ENCODE measurements at regions not wholly inside any gene's neighbourhood (a gene's known extent, or its start where the extent isn't known, plus 50 kb on each side); places are given as distances from the start of the nearest gene placed in this dataset.

DNA sequence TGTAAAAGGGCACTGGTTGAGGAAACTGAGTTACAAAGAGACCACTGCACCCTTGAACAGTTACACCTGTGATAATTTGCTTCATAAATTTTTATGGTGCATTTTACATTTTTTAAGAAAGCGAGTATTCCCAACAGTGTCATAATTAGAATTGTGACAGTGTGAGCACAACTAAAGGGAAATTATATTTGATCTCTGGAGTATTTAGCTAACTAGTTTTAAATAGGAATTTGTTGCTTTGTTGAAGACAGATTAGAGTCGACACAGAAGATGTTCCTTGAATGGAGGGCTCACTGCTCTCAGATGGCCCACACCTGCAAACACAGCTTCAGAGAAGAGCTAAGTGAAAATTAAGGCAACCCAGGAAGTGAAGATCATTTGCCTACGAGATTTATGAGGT is 555.0 kb upstream of the GOT2 start:
- H3K27ac Mint-ChIP-seq = no peak overlapping the region
- peaks cover 10 to 16% of the 10 kb centered on the region in 2 donors for H3K9me3 Mint-ChIP-seq
- H3K4me3 Mint-ChIP-seq = no peak overlapping the region
- ATAC-seq (replicated peaks) (no peak), DNase-seq (no peak)
- H3K36me3 Mint-ChIP-seq (ENCODE audit: insufficient read depth) = no peaks in the 10 kb centered on the region
- no peaks in the 10 kb centered on the region for H3K27me3 Mint-ChIP-seq
- no peaks in the 10 kb centered on the region for H3K4me1 Mint-ChIP-seq (ENCODE audit: low read depth in 2 of 2)

DNA sequence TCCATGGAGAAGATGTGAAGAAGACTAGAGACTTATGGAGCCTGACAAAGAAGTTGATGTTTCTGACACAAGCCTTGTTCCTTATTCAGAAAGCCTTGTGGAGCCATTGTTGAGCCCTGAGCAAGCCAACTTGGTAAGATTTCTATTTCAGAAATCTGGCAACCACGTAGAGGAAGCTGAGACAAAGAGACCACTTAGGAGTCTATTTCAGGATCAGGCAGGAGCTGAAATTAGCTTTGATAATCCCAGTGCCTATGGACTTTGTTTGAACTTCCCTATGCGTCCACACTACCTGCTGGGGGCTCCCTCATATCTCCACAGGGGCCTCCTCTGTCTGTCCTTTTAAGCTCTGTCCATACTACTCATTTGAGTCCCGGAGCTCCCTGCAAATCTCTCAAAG is 540.0 kb upstream of the GOT2 start:
- H3K36me3 Mint-ChIP-seq (ENCODE audit: insufficient read depth) = no peaks in the 10 kb centered on the region
- H3K4me1 Mint-ChIP-seq (ENCODE audit: low read depth in 2 of 2) = no peaks in the 10 kb centered on the region
- H3K9me3 Mint-ChIP-seq = peaks cover 0 to 11% of the 10 kb centered on the region in 2 donors
- H3K27ac Mint-ChIP-seq = no peak overlapping the region
- no peaks in the 10 kb centered on the region for H3K27me3 Mint-ChIP-seq
- H3K4me3 Mint-ChIP-seq = no peak overlapping the region
- ATAC-seq (replicated peaks) (no peak), DNase-seq (no peak)

DNA sequence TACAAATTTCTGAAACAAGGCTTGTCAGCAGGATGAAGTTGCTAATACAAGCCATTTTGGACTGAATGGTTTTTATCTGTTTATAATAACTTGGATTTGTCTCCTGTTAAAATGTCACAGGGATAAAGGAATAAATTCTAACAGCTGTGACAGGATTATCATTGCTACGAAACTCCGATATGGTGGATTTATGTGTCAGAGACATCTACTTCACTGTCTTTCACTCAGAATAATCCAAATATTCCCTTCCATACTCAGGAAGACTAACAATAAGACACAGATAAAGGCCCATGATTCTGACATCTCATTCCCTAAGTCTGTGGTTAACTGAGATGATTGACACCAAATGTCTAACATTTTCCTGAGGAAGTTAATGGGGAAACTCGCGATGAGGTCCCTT is 529.8 kb upstream of the GOT2 start:
- Mint-ChIP-seq H3K9me3 (peaks cover 7% of the 10 kb centered on the region in 2 donors), H3K27me3 (no peaks in the 10 kb centered on the region), H3K27ac (no peak overlapping the region), H3K4me1 (ENCODE audit: low read depth in 2 of 2) (peaks cover 0 to 3% of the 10 kb centered on the region in 2 donors), H3K4me3 (no peak overlapping the region), H3K36me3 (ENCODE audit: insufficient read depth) (no peaks in the 10 kb centered on the region)
- DNase-seq (no peak), ATAC-seq (replicated peaks) (no peak)

DNA sequence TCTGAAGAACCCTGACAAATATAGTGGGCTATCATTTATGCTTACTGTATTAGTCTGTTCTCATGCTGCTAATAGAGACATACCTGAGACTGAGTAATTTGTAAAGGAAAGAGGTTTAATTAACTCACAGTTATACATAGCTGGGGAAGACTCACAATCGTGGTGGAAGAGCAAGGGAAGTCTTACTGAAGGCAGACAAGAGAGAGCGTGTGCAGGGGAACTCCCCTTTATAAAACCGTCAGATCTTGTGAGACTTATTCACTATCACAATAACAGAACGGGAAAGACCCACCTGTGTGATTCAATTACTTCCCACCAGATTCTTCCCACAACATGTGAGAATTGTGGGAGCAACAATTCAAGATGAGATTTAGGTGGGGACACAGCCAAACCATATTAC is 526.8 kb upstream of the GOT2 start:
- no peaks in the 10 kb centered on the region for H3K27me3 Mint-ChIP-seq
- H3K27ac Mint-ChIP-seq = no peak overlapping the region
- H3K9me3 Mint-ChIP-seq = peaks cover 7% of the 10 kb centered on the region in 2 donors
- no peak for DNase-seq
- ATAC-seq (replicated peaks) = no peak
- no peak overlapping the region for H3K4me3 Mint-ChIP-seq
- peaks cover 0 to 3% of the 10 kb centered on the region in 2 donors for H3K4me1 Mint-ChIP-seq (ENCODE audit: low read depth in 2 of 2)
- no peaks in the 10 kb centered on the region for H3K36me3 Mint-ChIP-seq (ENCODE audit: insufficient read depth)

DNA sequence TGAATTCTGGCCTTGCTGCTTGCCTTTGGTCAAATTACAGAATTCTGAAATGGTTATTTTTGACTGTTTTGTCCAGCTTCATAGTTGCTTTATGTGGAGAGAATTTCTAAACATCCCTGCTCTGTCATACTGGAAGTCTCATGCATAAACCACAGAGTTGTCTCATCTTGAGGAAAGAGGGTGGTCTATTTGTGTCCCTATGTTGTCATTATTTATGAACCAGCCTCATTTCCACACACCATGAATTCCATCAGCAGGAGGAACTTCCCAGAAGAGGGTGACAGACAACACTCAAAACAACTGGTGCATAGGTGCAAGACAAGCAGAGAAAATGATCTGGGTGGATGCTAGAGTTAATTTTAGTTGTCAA is 525.8 kb upstream of the GOT2 start:
- Mint-ChIP-seq H3K27me3 (no peaks in the 10 kb centered on the region), H3K4me1 (ENCODE audit: low read depth in 2 of 2) (peaks cover 0 to 3% of the 10 kb centered on the region in 2 donors), H3K4me3 (no peak overlapping the region), H3K36me3 (ENCODE audit: insufficient read depth) (no peaks in the 10 kb centered on the region), H3K27ac (no peak overlapping the region), H3K9me3 (peaks cover 7% of the 10 kb centered on the region in 2 donors)
- ATAC-seq (replicated peaks) (no peak), DNase-seq (no peak)

DNA sequence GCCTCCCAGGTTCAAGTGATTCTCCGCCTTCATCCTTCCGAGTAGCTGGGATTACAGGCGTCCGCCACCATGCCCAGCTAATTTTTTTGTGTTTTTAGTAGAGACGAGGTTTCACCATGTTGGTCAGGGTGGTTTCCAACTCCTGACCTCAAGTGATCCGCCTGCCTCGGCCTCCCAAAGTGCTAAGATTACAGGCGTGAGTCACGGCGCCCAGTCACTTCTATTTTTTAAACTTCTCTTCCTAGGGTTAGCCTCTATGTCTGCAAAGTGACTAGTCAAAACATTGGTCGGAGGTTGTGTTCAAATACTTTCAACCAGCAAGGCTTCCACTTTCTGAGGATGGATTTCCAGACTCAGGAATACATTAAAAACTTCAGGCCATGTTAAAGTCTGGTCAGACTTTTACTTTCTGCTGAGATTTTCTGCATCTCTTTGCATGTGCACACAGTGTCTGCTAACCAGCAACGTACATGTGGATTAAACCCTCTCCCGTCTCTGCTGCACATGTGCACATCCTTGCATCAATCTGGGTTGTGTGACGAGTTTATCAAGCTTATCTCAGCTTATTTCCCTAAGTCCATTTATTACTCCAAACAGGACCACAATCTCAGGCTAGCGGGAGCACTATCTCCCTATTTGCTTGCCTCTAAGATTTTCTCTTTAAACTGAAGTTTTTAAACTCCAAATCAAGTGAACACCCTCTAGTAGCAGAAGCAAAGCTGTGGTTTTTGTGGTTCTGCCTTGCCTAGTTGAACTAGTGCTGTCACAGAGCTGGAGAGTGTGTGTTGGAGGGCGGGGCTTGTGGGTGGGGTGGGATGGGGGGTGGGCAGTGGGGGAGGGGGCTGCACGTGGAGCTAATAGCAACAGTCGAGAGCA is 525.2 kb upstream of the GOT2 start:
- H3K36me3 Mint-ChIP-seq (ENCODE audit: insufficient read depth) = no peaks in the 10 kb centered on the region
- no peaks in the 10 kb centered on the region for H3K27me3 Mint-ChIP-seq
- H3K4me1 Mint-ChIP-seq (ENCODE audit: low read depth in 2 of 2) = peaks cover 0 to 3% of the 10 kb centered on the region in 2 donors
- H3K4me3 Mint-ChIP-seq = no peak overlapping the region
- DNase-seq = no peak
- H3K9me3 Mint-ChIP-seq = peaks cover 7 to 9% of the 10 kb centered on the region in 2 donors
- no peak for ATAC-seq (replicated peaks)
- H3K27ac Mint-ChIP-seq = no peak overlapping the region

DNA sequence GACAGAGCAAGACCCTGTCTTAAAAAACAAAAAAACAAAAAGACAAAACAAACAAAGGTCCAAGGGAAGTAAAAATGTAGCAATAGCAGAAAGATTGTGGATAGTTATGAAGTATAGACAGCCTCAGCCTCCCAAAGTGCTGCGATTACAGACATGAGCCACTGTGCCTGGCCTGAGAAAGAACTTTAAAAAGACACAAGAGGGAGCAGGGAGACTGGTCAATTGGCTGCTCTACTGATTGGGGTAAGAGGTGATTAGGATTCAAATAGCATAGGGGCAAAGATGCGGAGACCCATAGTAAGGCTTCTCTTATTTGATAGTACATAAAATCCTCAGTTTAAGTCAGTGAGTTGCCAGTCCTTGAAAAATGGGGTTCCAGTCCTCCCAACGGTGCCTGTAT is 518.2 kb upstream of the GOT2 start:
- no peaks in the 10 kb centered on the region for H3K36me3 Mint-ChIP-seq (ENCODE audit: insufficient read depth)

DNA sequence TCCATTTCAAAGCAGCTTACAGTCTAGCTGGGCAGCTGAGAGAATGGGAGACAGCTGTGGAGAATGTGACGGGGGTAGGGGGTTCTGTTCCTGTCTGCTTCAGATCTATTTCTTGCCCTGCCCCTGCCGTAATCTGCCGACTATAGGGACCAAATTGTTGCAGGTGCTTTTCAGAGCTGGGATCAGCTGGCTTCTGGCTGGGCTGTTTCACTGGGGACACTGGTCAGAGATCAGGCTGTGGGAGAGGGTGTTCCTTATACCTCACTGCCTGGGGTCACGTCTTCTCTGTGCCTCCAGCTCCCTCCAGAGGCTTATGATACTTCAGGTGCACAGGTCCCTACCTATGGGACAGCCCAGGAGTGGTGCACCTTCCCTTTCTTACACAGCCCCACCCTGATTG is 514.9 kb upstream of the GOT2 start:
- Mint-ChIP-seq H3K4me3 (no peak overlapping the region), H3K4me1 (ENCODE audit: low read depth in 2 of 2) (no peaks in the 10 kb centered on the region), H3K9me3 (peaks cover 0 to 4% of the 10 kb centered on the region in 2 donors), H3K27ac (no peak overlapping the region), H3K36me3 (ENCODE audit: insufficient read depth) (no peaks in the 10 kb centered on the region), H3K27me3 (no peaks in the 10 kb centered on the region)
- no peak for DNase-seq
- no peak for ATAC-seq (replicated peaks)

More for the DNA sequence above, 518.2 kb upstream of the GOT2 start:
- Mint-ChIP-seq H3K4me1 (ENCODE audit: low read depth in 2 of 2) (no peaks in the 10 kb centered on the region), H3K27ac (no peak overlapping the region), H3K27me3 (no peaks in the 10 kb centered on the region), H3K4me3 (no peak overlapping the region), H3K9me3 (peaks cover 0 to 3% of the 10 kb centered on the region in 2 donors)
- DNase-seq (no peak), ATAC-seq (replicated peaks) (no peak)

DNA sequence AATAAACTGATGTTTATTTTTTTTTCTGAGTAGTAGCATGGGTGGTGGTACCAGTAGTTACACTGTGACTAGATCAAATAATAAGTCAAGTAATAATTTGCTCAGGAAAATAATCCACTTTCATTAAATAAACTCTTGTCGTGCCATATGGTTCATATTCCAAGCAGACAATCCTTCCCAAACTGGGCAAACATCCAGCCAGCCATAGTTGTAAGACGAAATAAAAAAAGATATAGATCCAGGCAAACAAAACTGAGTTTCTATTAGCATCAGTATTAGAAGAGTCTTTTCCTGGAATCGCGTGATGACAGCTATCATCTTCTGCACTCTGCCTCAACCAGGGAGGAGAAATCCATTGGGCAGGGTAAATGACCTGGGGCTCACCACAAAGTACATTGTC is 508.4 kb upstream of the GOT2 start:
- Mint-ChIP-seq H3K36me3 (ENCODE audit: insufficient read depth) (no peaks in the 10 kb centered on the region), H3K4me1 (ENCODE audit: low read depth in 2 of 2) (no peaks in the 10 kb centered on the region), H3K4me3 (no peak overlapping the region), H3K9me3 (peaks cover 6 to 8% of the 10 kb centered on the region in 2 donors), H3K27ac (no peak overlapping the region), H3K27me3 (no peaks in the 10 kb centered on the region)
- no peak for ATAC-seq (replicated peaks)
- DNase-seq = no peak

DNA sequence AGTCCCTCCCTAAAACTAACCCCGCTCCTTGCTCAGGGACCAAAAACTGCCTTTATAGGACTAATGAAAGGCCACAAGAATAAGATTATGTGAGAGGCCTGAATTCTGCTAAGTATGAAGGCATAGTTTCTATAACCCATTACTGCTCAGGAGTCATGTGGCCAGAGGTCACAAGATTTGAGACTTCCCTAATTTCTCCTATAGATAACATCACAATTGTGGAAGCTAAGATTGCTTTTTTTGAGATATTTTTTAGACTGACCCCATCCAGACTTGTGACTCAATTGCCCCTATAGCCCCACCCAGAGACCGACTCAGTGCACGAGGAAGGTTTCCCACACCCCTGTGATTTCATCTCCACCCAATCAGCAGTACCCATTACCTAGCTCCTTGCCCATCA is 504.1 kb upstream of the GOT2 start:
- peaks cover 6% of the 10 kb centered on the region in 2 donors for H3K9me3 Mint-ChIP-seq
- ATAC-seq (replicated peaks) = no peak
- H3K4me3 Mint-ChIP-seq = no peak overlapping the region
- H3K4me1 Mint-ChIP-seq (ENCODE audit: low read depth in 2 of 2) = no peaks in the 10 kb centered on the region
- H3K27ac Mint-ChIP-seq = no peak overlapping the region
- no peak for DNase-seq
- no peaks in the 10 kb centered on the region for H3K27me3 Mint-ChIP-seq
- no peaks in the 10 kb centered on the region for H3K36me3 Mint-ChIP-seq (ENCODE audit: insufficient read depth)

DNA sequence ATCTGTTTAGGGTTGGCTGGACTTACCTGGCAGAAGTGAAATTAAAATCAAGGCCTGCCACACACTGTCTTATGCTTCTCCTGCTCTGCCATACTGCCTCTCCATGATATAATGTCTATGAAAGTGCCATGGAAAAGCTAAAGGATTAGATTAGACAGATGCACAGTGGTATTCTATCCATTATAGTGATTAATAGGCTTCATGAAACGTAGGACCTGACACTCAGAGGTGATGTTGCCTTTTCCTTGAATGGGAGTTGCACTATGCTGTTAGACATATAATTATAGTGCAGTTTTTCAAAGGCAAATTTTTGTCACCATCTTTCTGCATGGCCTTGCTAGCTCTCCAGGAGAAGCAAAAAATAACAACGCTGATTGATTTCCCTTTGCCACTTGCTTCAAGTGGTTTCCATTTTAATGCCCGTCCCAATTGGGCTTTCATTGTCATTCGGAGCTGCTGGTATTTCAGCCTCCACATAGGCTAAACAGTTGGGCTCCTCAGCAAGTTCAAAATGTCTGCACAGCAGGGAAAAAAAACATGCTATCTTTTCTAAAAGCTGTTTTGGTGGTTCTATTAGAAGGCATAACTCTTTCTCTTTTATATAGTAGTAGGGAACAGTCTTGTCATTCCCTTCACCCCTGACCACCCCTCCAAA is 502.8 kb upstream of the GOT2 start:
- Mint-ChIP-seq H3K27me3 (no peaks in the 10 kb centered on the region), H3K4me1 (ENCODE audit: low read depth in 2 of 2) (no peaks in the 10 kb centered on the region), H3K4me3 (no peak overlapping the region), H3K36me3 (ENCODE audit: insufficient read depth) (no peaks in the 10 kb centered on the region), H3K9me3 (peaks cover 6 to 7% of the 10 kb centered on the region in 2 donors), H3K27ac (no peak overlapping the region)
- no peak for DNase-seq
- ATAC-seq (replicated peaks) = no peak

DNA sequence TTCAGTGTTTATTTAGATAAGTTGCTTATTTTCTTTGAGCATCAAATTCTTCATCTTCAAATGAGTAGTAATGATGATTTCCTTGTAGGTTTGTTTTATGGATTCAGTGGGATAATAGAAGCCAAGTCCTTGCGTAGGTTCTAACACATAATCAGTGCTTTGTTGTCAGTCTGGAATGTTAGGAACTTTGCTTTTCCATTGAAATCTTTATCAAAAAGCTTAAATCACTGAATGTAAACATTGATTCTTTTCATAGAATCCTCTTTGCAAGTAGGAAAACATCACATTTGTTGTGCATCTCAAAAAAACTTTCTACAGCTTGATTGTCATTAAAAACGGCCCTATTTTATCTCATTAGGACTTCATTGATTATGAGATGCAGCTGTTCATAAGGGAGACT is 490.3 kb upstream of the GOT2 start:
- H3K27me3 Mint-ChIP-seq = no peaks in the 10 kb centered on the region
- H3K4me3 Mint-ChIP-seq = no peak overlapping the region
- no peaks in the 10 kb centered on the region for H3K36me3 Mint-ChIP-seq (ENCODE audit: insufficient read depth)
- DNase-seq (no peak), ATAC-seq (replicated peaks) (no peak)
- no peak overlapping the region for H3K27ac Mint-ChIP-seq
- no peaks in the 10 kb centered on the region for H3K4me1 Mint-ChIP-seq (ENCODE audit: low read depth in 2 of 2)
- peaks cover 0 to 21% of the 10 kb centered on the region in 2 donors for H3K9me3 Mint-ChIP-seq

DNA sequence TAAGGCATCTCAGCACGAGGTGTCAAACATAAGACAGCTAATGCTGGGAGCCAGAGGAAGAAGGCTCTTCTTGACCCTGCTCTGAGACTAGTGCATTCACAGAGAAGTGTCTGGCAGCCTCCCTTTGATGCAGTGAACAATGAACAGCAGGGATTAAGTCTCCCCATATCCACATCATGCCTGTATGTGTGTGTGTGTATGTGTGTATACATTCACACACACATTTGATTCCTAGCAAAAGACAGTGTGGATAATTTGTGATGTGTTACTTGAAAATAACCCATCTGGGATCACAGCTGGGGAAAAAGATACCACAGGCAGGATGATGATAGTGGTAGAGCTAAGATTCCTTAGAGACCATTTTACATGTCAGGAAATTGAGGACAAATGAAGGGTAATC is 485.9 kb upstream of the GOT2 start:
- no peaks in the 10 kb centered on the region for H3K27me3 Mint-ChIP-seq
- DNase-seq (no peak), ATAC-seq (replicated peaks) (no peak)
- H3K4me3 Mint-ChIP-seq = no peak overlapping the region
- H3K36me3 Mint-ChIP-seq (ENCODE audit: insufficient read depth) = no peaks in the 10 kb centered on the region
- no peaks in the 10 kb centered on the region for H3K4me1 Mint-ChIP-seq (ENCODE audit: low read depth in 2 of 2)
- H3K27ac Mint-ChIP-seq = no peak overlapping the region
- H3K9me3 Mint-ChIP-seq = peaks cover 4 to 24% of the 10 kb centered on the region in 2 donors

DNA sequence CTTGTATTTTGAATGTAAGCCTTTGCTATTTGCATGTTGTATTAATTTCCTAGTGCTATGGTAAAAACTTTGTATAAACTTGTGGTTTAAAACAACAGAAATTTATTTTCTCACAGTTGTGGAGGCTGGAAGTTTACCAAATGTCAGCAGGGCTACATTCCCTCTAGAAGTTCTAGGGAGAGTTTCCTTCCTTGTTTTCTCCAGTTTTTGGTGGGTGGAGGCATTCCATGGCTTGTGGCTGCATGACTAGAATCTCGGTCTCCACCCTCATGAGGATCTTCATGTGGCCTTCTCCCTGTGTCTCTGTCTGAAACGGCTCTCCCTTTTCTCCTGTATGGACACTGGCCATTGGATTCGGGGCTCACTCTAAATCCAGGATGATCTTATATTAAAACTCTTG is 482.2 kb upstream of the GOT2 start:
- H3K4me1 Mint-ChIP-seq (ENCODE audit: low read depth in 2 of 2) = no peaks in the 10 kb centered on the region
- peaks cover 7 to 24% of the 10 kb centered on the region in 2 donors for H3K9me3 Mint-ChIP-seq
- H3K27ac Mint-ChIP-seq = no peak overlapping the region
- no peak for DNase-seq
- H3K4me3 Mint-ChIP-seq = no peak overlapping the region
- no peak for ATAC-seq (replicated peaks)
- no peaks in the 10 kb centered on the region for H3K27me3 Mint-ChIP-seq
- no peaks in the 10 kb centered on the region for H3K36me3 Mint-ChIP-seq (ENCODE audit: insufficient read depth)

Data from effector memory CD8-positive, alpha-beta T cell (primary cell).